ENCODE measurements at regions not wholly inside any gene's neighbourhood (a gene's known extent, or its start where the extent isn't known, plus 50 kb on each side); places are given as distances from the start of the nearest gene placed in this dataset.
"Not testable (repeated sequence)": the region's sequence is repeated elsewhere in the genome, so short reads cannot be mapped to it uniquely, and the experiment has no call there.

DNA sequence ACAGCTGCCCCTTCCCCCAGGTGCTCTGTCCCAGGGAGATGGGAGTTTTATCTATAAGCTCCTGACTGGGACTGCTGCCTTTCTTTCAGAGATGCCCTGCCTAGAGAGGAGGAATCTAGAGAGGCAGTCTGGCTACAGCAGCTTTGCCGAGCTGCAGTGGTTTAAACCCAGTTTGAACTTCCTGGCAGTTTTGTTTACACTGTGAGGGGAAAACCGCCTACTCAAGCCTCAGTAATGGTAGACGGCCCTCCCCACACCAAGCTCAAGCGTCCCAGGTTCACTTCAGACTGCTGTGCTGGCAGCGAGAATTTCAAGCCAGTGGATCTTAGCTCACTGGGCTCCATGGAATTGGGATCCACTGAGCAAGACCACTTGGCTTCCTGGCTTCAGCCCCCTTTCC is 303.6 kb downstream of the ZIC1 start:
- TF ChIP-seq, protein P1, sequence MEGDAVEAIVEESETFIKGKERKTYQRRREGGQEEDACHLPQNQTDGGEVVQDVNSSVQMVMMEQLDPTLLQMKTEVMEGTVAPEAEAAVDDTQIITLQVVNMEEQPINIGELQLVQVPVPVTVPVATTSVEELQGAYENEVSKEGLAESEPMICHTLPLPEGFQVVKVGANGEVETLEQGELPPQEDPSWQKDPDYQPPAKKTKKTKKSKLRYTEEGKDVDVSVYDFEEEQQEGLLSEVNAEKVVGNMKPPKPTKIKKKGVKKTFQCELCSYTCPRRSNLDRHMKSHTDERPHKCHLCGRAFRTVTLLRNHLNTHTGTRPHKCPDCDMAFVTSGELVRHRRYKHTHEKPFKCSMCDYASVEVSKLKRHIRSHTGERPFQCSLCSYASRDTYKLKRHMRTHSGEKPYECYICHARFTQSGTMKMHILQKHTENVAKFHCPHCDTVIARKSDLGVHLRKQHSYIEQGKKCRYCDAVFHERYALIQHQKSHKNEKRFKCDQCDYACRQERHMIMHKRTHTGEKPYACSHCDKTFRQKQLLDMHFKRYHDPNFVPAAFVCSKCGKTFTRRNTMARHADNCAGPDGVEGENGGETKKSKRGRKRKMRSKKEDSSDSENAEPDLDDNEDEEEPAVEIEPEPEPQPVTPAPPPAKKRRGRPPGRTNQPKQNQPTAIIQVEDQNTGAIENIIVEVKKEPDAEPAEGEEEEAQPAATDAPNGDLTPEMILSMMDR (IDR thresholded peaks at IDR 0.05; ENCODE audit: insufficient read depth, low read length): not testable (repeated sequence)
- not testable (repeated sequence) for TF ChIP-seq POLR2AphosphoS5, GABPA (IDR thresholded peaks at IDR 0.05; ENCODE audit: low read depth)
- TF ChIP-seq, protein P2, sequence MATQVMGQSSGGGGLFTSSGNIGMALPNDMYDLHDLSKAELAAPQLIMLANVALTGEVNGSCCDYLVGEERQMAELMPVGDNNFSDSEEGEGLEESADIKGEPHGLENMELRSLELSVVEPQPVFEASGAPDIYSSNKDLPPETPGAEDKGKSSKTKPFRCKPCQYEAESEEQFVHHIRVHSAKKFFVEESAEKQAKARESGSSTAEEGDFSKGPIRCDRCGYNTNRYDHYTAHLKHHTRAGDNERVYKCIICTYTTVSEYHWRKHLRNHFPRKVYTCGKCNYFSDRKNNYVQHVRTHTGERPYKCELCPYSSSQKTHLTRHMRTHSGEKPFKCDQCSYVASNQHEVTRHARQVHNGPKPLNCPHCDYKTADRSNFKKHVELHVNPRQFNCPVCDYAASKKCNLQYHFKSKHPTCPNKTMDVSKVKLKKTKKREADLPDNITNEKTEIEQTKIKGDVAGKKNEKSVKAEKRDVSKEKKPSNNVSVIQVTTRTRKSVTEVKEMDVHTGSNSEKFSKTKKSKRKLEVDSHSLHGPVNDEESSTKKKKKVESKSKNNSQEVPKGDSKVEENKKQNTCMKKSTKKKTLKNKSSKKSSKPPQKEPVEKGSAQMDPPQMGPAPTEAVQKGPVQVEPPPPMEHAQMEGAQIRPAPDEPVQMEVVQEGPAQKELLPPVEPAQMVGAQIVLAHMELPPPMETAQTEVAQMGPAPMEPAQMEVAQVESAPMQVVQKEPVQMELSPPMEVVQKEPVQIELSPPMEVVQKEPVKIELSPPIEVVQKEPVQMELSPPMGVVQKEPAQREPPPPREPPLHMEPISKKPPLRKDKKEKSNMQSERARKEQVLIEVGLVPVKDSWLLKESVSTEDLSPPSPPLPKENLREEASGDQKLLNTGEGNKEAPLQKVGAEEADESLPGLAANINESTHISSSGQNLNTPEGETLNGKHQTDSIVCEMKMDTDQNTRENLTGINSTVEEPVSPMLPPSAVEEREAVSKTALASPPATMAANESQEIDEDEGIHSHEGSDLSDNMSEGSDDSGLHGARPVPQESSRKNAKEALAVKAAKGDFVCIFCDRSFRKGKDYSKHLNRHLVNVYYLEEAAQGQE (IDR thresholded peaks at IDR 0.05; ENCODE audit: insufficient replicate concordance, low read depth): not testable (repeated sequence)

All from HL-60 (cell line).